ENCODE measurements at regions not wholly inside any gene's neighbourhood (a gene's known extent, or its start where the extent isn't known, plus 50 kb on each side); places are given as distances from the start of the nearest gene placed in this dataset.

DNA sequence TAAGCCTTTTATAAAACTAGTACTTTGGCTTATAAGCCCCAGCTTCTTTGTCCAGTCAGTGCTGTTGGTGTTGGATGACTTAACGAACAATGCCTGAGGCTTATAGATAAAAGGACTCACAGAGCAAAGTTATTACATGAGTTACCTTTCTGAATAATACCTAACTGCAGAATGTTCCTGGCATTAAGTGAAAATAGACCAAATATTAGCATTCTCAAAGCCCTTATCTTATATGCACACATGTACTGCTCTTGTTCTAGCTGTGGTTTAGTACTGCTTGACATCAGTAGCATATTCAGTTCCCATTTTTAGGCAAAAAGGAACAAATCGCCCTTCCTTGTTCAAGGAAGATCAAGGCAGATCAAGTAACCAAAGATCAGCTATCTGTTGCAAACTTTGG is 131.6 kb downstream of the ZNF330 start:
- TF ChIP-seq HNF4G (IDR thresholded peaks at IDR 0.05): no peak
- TF ChIP-seq, protein P1, sequence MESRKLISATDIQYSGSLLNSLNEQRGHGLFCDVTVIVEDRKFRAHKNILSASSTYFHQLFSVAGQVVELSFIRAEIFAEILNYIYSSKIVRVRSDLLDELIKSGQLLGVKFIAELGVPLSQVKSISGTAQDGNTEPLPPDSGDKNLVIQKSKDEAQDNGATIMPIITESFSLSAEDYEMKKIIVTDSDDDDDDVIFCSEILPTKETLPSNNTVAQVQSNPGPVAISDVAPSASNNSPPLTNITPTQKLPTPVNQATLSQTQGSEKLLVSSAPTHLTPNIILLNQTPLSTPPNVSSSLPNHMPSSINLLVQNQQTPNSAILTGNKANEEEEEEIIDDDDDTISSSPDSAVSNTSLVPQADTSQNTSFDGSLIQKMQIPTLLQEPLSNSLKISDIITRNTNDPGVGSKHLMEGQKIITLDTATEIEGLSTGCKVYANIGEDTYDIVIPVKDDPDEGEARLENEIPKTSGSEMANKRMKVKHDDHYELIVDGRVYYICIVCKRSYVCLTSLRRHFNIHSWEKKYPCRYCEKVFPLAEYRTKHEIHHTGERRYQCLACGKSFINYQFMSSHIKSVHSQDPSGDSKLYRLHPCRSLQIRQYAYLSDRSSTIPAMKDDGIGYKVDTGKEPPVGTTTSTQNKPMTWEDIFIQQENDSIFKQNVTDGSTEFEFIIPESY (IDR thresholded peaks at IDR 0.05): no peak
- TF ChIP-seq SP1 (IDR thresholded peaks at IDR 0.05): no peak
- no peak for TF ChIP-seq RAD21 (IDR thresholded peaks at IDR 0.05)
- TF ChIP-seq, protein P2, sequence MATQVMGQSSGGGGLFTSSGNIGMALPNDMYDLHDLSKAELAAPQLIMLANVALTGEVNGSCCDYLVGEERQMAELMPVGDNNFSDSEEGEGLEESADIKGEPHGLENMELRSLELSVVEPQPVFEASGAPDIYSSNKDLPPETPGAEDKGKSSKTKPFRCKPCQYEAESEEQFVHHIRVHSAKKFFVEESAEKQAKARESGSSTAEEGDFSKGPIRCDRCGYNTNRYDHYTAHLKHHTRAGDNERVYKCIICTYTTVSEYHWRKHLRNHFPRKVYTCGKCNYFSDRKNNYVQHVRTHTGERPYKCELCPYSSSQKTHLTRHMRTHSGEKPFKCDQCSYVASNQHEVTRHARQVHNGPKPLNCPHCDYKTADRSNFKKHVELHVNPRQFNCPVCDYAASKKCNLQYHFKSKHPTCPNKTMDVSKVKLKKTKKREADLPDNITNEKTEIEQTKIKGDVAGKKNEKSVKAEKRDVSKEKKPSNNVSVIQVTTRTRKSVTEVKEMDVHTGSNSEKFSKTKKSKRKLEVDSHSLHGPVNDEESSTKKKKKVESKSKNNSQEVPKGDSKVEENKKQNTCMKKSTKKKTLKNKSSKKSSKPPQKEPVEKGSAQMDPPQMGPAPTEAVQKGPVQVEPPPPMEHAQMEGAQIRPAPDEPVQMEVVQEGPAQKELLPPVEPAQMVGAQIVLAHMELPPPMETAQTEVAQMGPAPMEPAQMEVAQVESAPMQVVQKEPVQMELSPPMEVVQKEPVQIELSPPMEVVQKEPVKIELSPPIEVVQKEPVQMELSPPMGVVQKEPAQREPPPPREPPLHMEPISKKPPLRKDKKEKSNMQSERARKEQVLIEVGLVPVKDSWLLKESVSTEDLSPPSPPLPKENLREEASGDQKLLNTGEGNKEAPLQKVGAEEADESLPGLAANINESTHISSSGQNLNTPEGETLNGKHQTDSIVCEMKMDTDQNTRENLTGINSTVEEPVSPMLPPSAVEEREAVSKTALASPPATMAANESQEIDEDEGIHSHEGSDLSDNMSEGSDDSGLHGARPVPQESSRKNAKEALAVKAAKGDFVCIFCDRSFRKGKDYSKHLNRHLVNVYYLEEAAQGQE (IDR thresholded peaks at IDR 0.05): no peak
- TF ChIP-seq RXRA (IDR thresholded peaks at IDR 0.05): no peak
- TF ChIP-seq JUND (IDR thresholded peaks at IDR 0.05): no peak
- TF ChIP-seq EGR1 (IDR thresholded peaks at IDR 0.05; ENCODE audit: low read depth in 2 of 2): no peak
- TF ChIP-seq NR2F2 (IDR thresholded peaks at IDR 0.05): no peak
- TF ChIP-seq, protein P3, sequence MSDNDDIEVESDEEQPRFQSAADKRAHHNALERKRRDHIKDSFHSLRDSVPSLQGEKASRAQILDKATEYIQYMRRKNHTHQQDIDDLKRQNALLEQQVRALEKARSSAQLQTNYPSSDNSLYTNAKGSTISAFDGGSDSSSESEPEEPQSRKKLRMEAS (IDR thresholded peaks at IDR 0.05): no peak
- TF ChIP-seq, protein P4, sequence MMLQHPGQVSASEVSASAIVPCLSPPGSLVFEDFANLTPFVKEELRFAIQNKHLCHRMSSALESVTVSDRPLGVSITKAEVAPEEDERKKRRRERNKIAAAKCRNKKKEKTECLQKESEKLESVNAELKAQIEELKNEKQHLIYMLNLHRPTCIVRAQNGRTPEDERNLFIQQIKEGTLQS (IDR thresholded peaks at IDR 0.05): no peak
- TF ChIP-seq, protein P5, sequence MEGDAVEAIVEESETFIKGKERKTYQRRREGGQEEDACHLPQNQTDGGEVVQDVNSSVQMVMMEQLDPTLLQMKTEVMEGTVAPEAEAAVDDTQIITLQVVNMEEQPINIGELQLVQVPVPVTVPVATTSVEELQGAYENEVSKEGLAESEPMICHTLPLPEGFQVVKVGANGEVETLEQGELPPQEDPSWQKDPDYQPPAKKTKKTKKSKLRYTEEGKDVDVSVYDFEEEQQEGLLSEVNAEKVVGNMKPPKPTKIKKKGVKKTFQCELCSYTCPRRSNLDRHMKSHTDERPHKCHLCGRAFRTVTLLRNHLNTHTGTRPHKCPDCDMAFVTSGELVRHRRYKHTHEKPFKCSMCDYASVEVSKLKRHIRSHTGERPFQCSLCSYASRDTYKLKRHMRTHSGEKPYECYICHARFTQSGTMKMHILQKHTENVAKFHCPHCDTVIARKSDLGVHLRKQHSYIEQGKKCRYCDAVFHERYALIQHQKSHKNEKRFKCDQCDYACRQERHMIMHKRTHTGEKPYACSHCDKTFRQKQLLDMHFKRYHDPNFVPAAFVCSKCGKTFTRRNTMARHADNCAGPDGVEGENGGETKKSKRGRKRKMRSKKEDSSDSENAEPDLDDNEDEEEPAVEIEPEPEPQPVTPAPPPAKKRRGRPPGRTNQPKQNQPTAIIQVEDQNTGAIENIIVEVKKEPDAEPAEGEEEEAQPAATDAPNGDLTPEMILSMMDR (IDR thresholded peaks at IDR 0.05; ENCODE audit: low read depth, low read length, missing input control): no peak
- TF ChIP-seq GABPA (IDR thresholded peaks at IDR 0.05 in 1 of 2, conservative IDR thresholded peaks at IDR 0.05 in 1 of 2): no peak
- TF ChIP-seq FOXA2 (IDR thresholded peaks at IDR 0.05): no peak
- no peak for TF ChIP-seq TAF1 (conservative IDR thresholded peaks at IDR 0.05)
- TF ChIP-seq YY1 (IDR thresholded peaks at IDR 0.05): no peak
- no peak for TF ChIP-seq FOXA1 (IDR thresholded peaks at IDR 0.05)
- no peak for TF ChIP-seq HNF4A (conservative IDR thresholded peaks at IDR 0.05)
- Histone ChIP-seq H3K9me3 (ENCODE audit: control insufficient read depth in 4 of 4, low read length in 3 of 4) (no peaks in the 10 kb centered on the region), H3K36me3 (ENCODE audit: control insufficient read depth in 4 of 4, insufficient read depth in 3 of 4, low read depth in 1 of 4, low read length in 3 of 4) (no peaks in the 10 kb centered on the region), H3K27ac (ENCODE audit: low read depth in 1 of 2, low read length in 2 of 2) (no peak overlapping the region), H3K9ac (ENCODE audit: low read depth in 1 of 2, low read length in 2 of 2) (no peak overlapping the region), H3K4me3 (ENCODE audit: low read depth in 1 of 3, low read length in 3 of 3) (no peak overlapping the region), H3K27me3 (ENCODE audit: control insufficient read depth in 4 of 4, insufficient read depth in 4 of 4, low read length in 3 of 4) (no peaks in the 10 kb centered on the region), H3K4me1 (ENCODE audit: control insufficient read depth in 4 of 4, insufficient read depth in 4 of 4, low read length in 3 of 4) (peaks cover 6 to 32% (median 20%) of the 10 kb centered on the region in 4 donors)
- no peak for DNase-seq (ENCODE audit: low spot score)
- WGBS: 79% methylated on average over 2 of the region's 2 CpGs
